A549 (cell line): ENCODE measurements at regions not wholly inside any gene's neighbourhood (a gene's known extent, or its start where the extent isn't known, plus 50 kb on each side); places are given as distances from the start of the nearest gene placed in this dataset.

Experiments
- CBX8 ChIP-seq: fragments of 200-600 bp; sonication (generic); IDR thresholded peaks from 2 replicates; pipeline ENCODE4 v1.6.1; 2016
- CEBPB ChIP-seq, 2 experiments: fragments of >200 bp in 1 of 2; sonication (Bioruptor Twin) in 1 of 2; formaldehyde crosslinking in 1 of 2; IDR thresholded peaks; 2 replicates each; pipeline ENCODE4 v1.6.1; 2012 to 2016
- CHD2 ChIP-seq: fragments of 150-350 bp; IDR thresholded peaks from 2 replicates; pipeline ENCODE4 v1.6.1; 2014; ENCODE audit warnings: low read length; ENCODE audit not compliant: partially characterized antibody
- EP300 ChIP-seq, 2 experiments: fragments of >200 bp; sonication (Bioruptor Twin); formaldehyde crosslinking; IDR thresholded peaks; 2 replicates in 1 of 2; 3 replicates in 1 of 2; pipeline ENCODE4 v1.6.1; 2016 to 2017
- ESRRA ChIP-seq: fragments of 150-350 bp; IDR thresholded peaks from 2 replicates; pipeline ENCODE4 v1.6.1; 2014; ENCODE audit warnings: mild to moderate bottlenecking, low read length, borderline replicate concordance
- HDAC2 ChIP-seq: fragments of 200-600 bp; sonication (generic); IDR thresholded peaks from 2 replicates; pipeline ENCODE4 v1.6.1; 2016
- JUN ChIP-seq, 2 experiments: fragments of >200 bp; sonication (Bioruptor Twin); formaldehyde crosslinking; IDR thresholded peaks; 2 replicates in 1 of 2; 3 replicates in 1 of 2; pipeline ENCODE4 v1.6.1; 2016 to 2017
- POLR2A ChIP-seq: IDR thresholded peaks from 2 replicates; pipeline ENCODE4 v1.6.1; 2012; ENCODE audit warnings: mild to moderate bottlenecking, low read length
- POLR2AphosphoS2 ChIP-seq: conservative IDR thresholded peaks from 2 replicates; pipeline ENCODE4 v1.6.1; 2012; ENCODE audit warnings: low read length, improper control_type of control experiment, inconsistent platforms
- RCOR1 ChIP-seq: fragments of 150-350 bp; IDR thresholded peaks from 2 replicates; pipeline ENCODE4 v1.6.1; 2014; ENCODE audit warnings: antibody characterized with exemption, low read length, low read depth
- REST ChIP-seq: fragments of 200-600 bp; sonication (generic); IDR thresholded peaks from 2 replicates; pipeline ENCODE4 v1.6.1; 2016; ENCODE audit warnings: antibody characterized with exemption, mild to moderate bottlenecking, moderate library complexity
- SMC3 ChIP-seq: fragments of >200 bp; sonication (Bioruptor Twin); formaldehyde crosslinking; IDR thresholded peaks from 3 replicates; pipeline ENCODE4 v1.6.1; 2018; ENCODE audit warnings: inconsistent platforms
- TF ChIP-seq, protein P1 (sequence below): fragments of >200 bp; sonication (Bioruptor Twin); formaldehyde crosslinking; IDR thresholded peaks from 3 replicates; pipeline ENCODE4 v1.5.1; 2016
- TF ChIP-seq, protein P2 (sequence below): IDR thresholded peaks from 2 replicates; pipeline ENCODE4 v1.6.1; 2012

DNA sequence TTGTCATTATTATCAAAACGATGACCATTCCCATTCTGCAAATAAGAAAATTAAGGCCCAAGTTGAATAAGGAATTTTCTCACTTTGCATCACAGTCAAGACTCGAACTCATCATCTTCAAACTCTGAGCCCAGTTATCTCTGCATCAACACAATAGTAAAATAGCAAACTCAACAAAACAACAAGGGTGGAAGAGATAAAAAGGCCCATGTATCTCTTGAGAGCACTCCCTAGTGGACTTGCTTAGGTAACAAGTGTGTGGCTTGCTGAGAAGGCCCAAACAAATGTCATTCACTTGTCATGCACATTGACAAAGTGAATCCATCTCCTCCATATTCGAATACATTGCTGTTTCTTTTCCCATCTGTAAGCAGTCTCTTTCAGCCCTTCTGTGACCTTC lies 412.0 kb upstream of the MAF start:
- TF ChIP-seq JUN (IDR thresholded peaks at IDR 0.05), result no peak
- TF ChIP-seq, protein P1, sequence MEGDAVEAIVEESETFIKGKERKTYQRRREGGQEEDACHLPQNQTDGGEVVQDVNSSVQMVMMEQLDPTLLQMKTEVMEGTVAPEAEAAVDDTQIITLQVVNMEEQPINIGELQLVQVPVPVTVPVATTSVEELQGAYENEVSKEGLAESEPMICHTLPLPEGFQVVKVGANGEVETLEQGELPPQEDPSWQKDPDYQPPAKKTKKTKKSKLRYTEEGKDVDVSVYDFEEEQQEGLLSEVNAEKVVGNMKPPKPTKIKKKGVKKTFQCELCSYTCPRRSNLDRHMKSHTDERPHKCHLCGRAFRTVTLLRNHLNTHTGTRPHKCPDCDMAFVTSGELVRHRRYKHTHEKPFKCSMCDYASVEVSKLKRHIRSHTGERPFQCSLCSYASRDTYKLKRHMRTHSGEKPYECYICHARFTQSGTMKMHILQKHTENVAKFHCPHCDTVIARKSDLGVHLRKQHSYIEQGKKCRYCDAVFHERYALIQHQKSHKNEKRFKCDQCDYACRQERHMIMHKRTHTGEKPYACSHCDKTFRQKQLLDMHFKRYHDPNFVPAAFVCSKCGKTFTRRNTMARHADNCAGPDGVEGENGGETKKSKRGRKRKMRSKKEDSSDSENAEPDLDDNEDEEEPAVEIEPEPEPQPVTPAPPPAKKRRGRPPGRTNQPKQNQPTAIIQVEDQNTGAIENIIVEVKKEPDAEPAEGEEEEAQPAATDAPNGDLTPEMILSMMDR, result no peak
- no peak for TF ChIP-seq REST
- TF ChIP-seq SMC3, result no peak
- TF ChIP-seq CHD2, result no peak
- TF ChIP-seq ESRRA, result no peak
- no peak for TF ChIP-seq EP300 (IDR thresholded peaks at IDR 0.05)
- no peak for TF ChIP-seq CEBPB (IDR thresholded peaks at IDR 0.05)
- no peak for TF ChIP-seq POLR2AphosphoS2
- TF ChIP-seq POLR2A, result no peak
- TF ChIP-seq CBX8, result no peak
- TF ChIP-seq, protein P2, sequence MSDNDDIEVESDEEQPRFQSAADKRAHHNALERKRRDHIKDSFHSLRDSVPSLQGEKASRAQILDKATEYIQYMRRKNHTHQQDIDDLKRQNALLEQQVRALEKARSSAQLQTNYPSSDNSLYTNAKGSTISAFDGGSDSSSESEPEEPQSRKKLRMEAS, result no peak
- no peak for TF ChIP-seq HDAC2
- no peak for TF ChIP-seq RCOR1
